RWPE2 (cell line): ENCODE measurements at regions not wholly inside any gene's neighbourhood (a gene's known extent, or its start where the extent isn't known, plus 50 kb on each side); places are given as distances from the start of the nearest gene placed in this dataset.

ENCODE experiments used
- ATAC-seq: fragments of 200-7000 bp; cut with Tn5 transposase; 3 replicates; pipeline ENCODE4 v1.9.1; 2021; ENCODE audit warnings: low read depth
- DNase-seq: peaks from one replicate; pipeline ENCODE4 v3.0.0-alpha.2; 2020; ENCODE audit warnings: low spot score
- H3K27ac ChIP-seq: fragments of 450-650 bp; 2 replicates; pipeline ENCODE4 v1.5.1; 2017; ENCODE audit warnings: mild to moderate bottlenecking; ENCODE audit not compliant: poor library complexity, severe bottlenecking
- H3K27me3 ChIP-seq: fragments of 250-450 bp; sonication (Bioruptor Pico); 2 replicates; pipeline ENCODE4 v1.5.1; 2021; ENCODE audit warnings: mild to moderate bottlenecking, moderate library complexity; ENCODE audit not compliant: insufficient read depth, poor library complexity, severe bottlenecking
- H3K36me3 ChIP-seq: fragments of 250-450 bp; sonication (Bioruptor Pico); 2 replicates; pipeline ENCODE4 v1.5.1; 2020; ENCODE audit warnings: low read depth, mild to moderate bottlenecking, moderate library complexity
- H3K4me1 ChIP-seq: fragments of 250-450 bp; sonication (Bioruptor Pico); 2 replicates; pipeline ENCODE4 v1.5.1; 2021; ENCODE audit warnings: mild to moderate bottlenecking, moderate library complexity; ENCODE audit not compliant: insufficient read depth, poor library complexity, severe bottlenecking
- H3K4me3 ChIP-seq: fragments of 250-450 bp; sonication (Bioruptor Pico); 2 replicates; pipeline ENCODE4 v1.5.1; 2021; ENCODE audit warnings: mild to moderate bottlenecking, moderate library complexity; ENCODE audit not compliant: severe bottlenecking
- H3K9me3 ChIP-seq: fragments of 250-450 bp; sonication (Bioruptor Pico); 2 replicates; pipeline ENCODE4 v1.5.1; 2021; ENCODE audit warnings: mild to moderate bottlenecking, moderate library complexity; ENCODE audit not compliant: severe bottlenecking
- TF ChIP-seq, protein P1 (sequence below): fragments of 450-650 bp; IDR thresholded peaks from one replicate; pipeline ENCODE4 v1.5.1; 2017; ENCODE audit warnings: mild to moderate bottlenecking, moderate library complexity; ENCODE audit not compliant: poor library complexity, severe bottlenecking

DNA sequence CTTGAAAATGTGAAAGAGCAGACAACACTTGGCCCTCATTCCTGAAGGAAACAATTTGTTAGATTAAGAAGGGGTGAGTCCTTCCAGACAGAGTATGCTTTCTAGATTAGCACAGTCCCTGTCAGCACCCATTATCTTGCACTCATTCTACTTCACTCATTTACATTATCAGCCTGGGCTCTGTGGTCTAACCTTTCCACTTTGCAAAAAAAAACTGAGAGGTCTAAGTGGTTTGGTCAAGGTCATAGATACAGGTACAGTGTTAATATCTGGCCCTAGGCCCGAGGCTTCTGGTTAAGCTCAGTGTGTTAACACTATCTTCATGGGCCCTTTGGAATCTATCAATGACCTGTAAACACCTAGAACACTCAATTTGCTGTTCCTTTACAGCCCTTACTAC is 123.4 kb upstream of the LRRN1 start:
- H3K36me3 ChIP-seq: no peaks in the 10 kb centered on the region
- no peaks in the 10 kb centered on the region for H3K4me1 ChIP-seq
- TF ChIP-seq, protein P1, sequence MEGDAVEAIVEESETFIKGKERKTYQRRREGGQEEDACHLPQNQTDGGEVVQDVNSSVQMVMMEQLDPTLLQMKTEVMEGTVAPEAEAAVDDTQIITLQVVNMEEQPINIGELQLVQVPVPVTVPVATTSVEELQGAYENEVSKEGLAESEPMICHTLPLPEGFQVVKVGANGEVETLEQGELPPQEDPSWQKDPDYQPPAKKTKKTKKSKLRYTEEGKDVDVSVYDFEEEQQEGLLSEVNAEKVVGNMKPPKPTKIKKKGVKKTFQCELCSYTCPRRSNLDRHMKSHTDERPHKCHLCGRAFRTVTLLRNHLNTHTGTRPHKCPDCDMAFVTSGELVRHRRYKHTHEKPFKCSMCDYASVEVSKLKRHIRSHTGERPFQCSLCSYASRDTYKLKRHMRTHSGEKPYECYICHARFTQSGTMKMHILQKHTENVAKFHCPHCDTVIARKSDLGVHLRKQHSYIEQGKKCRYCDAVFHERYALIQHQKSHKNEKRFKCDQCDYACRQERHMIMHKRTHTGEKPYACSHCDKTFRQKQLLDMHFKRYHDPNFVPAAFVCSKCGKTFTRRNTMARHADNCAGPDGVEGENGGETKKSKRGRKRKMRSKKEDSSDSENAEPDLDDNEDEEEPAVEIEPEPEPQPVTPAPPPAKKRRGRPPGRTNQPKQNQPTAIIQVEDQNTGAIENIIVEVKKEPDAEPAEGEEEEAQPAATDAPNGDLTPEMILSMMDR: no peak
- no peak overlapping the region for H3K27ac ChIP-seq
- H3K4me3 ChIP-seq: no peak overlapping the region
- no peaks in the 10 kb centered on the region for H3K9me3 ChIP-seq
- no peaks in the 10 kb centered on the region for H3K27me3 ChIP-seq
- ATAC-seq: no peak
- DNase-seq: no peak

DNA sequence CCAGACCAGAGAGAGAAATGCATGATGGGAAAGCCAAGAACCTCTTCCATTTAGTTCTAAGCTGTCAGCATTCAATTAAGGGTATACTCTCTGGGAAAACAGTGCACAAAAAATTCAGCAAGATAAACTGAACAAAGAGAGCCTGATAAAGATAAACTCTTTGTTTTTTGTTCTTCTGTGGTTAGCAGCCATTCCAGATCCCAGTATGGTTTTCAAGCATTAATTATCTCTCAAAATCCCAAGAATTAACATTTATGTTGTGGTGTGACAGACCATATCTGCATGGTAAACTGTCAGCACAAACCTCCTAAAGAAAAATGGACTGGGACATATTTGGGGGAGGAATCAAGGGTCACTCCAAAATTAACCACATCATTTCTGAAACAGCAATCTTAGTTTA is 124.0 kb upstream of the LRRN1 start:
- TF ChIP-seq, protein P1: no peak
- H3K27ac ChIP-seq: no peak overlapping the region
- H3K27me3 ChIP-seq: no peaks in the 10 kb centered on the region
- DNase-seq (no peak), ATAC-seq (no peak)
- no peak overlapping the region for H3K4me3 ChIP-seq
- no peaks in the 10 kb centered on the region for H3K36me3 ChIP-seq
- H3K4me1 ChIP-seq: no peaks in the 10 kb centered on the region
- H3K9me3 ChIP-seq: no peaks in the 10 kb centered on the region

DNA sequence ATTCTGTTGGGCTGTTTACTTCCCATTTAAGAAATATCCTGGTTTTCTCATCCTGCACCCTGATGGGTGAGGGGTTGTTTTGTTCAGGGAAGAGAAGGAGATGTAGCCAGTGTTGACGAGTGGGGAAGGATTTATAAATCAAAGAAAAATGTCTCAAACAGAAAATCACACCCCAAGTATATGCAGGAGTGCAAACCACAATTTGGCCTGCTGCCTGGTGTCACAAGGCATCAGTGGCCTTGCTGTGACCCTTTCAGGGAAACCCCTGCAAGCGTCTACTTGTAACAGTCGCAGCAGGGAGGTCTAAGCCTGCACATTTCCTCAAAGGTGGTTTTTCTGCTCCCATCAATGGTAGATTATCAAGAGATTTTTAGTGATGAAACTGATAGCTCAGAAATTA is 132.6 kb upstream of the LRRN1 start:
- H3K27me3 ChIP-seq: no peaks in the 10 kb centered on the region
- ATAC-seq (no peak), DNase-seq (no peak)
- TF ChIP-seq, protein P1: no peak
- no peaks in the 10 kb centered on the region for H3K36me3 ChIP-seq
- H3K4me3 ChIP-seq: no peak overlapping the region
- peaks cover 9% of the 10 kb centered on the region for H3K4me1 ChIP-seq
- H3K9me3 ChIP-seq: no peaks in the 10 kb centered on the region
- H3K27ac ChIP-seq: peak overlapping the region; percentile 66

DNA sequence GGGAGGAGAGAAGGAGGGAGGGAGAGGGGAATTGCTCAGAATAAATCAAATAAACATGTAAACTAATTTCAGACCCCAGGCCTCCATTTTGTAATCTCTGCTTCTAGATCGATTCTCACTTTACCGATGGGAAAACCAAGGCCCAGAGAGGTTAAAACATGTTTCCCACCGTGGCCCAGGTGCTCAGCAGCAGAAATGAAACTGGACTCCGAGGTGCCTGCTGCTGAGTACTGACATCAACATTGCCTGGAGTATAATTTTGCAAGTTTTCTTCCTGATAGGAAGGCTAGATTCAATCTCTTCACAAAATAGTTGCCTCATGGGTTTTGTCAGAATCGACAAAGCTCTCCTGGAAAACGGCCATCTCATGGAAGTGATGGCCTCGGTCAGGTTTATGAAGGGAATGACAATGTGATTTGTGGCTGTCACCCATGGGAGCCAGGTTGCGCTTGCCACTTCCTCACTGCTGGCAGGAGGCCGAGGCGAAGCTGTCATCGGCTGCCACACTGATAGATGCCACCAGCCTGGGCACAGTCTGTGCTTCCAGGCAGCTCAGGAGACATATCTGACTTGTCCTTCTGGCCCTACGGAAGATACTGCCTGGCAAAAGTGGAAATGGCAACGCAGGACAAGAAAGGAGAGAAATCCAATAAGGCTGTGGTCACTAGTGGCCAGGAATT is 133.1 kb upstream of the LRRN1 start:
- peaks cover 9% of the 10 kb centered on the region for H3K4me1 ChIP-seq
- H3K4me3 ChIP-seq: no peak overlapping the region
- no peaks in the 10 kb centered on the region for H3K9me3 ChIP-seq
- no peaks in the 10 kb centered on the region for H3K27me3 ChIP-seq
- TF ChIP-seq, protein P1: no peak
- ATAC-seq (no peak), DNase-seq (no peak)
- H3K27ac ChIP-seq: peak overlapping the region; percentile 66
- H3K36me3 ChIP-seq: no peaks in the 10 kb centered on the region

DNA sequence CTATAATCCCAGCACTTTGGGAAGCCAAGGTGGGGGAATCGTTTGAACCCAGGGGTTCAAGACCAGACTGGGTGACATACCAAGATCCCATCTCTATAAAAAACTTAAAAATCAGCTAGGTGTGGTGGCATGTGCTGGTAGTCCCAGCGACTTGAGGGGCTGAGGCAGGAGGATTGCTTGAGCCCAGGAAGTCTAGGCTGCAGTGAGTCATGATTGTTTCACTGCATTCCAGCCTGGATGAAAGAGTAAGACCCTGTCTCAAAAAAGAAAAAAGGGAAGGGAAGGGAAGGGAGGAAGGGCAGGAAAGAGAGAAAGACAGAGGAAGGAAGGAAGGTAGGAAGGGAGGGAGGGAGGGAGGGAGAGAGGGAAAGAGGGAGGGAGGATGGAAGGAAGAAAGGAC is 133.7 kb upstream of the LRRN1 start:
- no peak for DNase-seq
- Histone ChIP-seq H3K4me1 (peaks cover 9% of the 10 kb centered on the region), H3K27me3 (no peaks in the 10 kb centered on the region), H3K9me3 (no peaks in the 10 kb centered on the region), H3K36me3 (no peaks in the 10 kb centered on the region), H3K4me3 (no peak overlapping the region), H3K27ac (peak overlapping the region; percentile 66)
- peak; percentile 70 for ATAC-seq
- TF ChIP-seq, protein P1: no peak
